Astrocyte of the spinal cord (primary cell): ENCODE measurements at regions not wholly inside any gene's neighbourhood (a gene's known extent, or its start where the extent isn't known, plus 50 kb on each side); places are given as distances from the start of the nearest gene placed in this dataset.
A peak's percentile ranks its signal among the peaks of the same experiment; 100 is the strongest.

Source experiments
- DNase-seq: peaks from one replicate; pipeline ENCODE4 v3.0.0; 2011; ENCODE audit warnings: low read depth, low spot score
- H3K4me3 ChIP-seq: 2 replicates; pipeline ENCODE4 v1.5.1; 2011; ENCODE audit warnings: low read depth, mild to moderate bottlenecking, low read length, moderate library complexity
- in situ Hi-C: cut with HindIII; loops from 2 replicates; pipeline ENCODE4 v1.10.0; 2017; ENCODE audit warnings: low sequenced_read_pairs
- TF ChIP-seq, protein P1 (sequence below): IDR thresholded peaks from 2 replicates; pipeline ENCODE4 v1.5.1; 2012; ENCODE audit warnings: low read depth, mild to moderate bottlenecking, low read length, inconsistent platforms

DNA sequence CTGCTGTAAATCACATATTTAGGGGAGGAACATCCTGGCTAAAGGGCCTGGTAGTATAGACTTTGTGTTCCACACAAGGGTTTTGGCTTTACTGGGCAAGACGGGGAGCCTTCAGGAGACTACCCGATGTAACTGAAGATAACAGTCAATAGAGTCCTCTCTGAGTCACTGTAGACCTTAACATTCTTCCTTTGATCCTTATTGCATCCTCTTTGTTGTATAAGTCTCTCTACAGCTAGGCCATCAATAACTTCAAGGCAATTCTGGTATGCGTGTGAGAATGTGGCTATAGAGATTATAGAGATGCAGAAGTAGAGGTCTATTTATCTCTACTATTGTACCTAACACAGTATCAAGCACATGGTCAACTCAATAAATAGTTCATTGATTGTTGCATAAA lies 67.3 kb upstream of the STK32A start:
- DNase-seq: no peak
- in situ Hi-C loops: no loop called here
- TF ChIP-seq, protein P1, sequence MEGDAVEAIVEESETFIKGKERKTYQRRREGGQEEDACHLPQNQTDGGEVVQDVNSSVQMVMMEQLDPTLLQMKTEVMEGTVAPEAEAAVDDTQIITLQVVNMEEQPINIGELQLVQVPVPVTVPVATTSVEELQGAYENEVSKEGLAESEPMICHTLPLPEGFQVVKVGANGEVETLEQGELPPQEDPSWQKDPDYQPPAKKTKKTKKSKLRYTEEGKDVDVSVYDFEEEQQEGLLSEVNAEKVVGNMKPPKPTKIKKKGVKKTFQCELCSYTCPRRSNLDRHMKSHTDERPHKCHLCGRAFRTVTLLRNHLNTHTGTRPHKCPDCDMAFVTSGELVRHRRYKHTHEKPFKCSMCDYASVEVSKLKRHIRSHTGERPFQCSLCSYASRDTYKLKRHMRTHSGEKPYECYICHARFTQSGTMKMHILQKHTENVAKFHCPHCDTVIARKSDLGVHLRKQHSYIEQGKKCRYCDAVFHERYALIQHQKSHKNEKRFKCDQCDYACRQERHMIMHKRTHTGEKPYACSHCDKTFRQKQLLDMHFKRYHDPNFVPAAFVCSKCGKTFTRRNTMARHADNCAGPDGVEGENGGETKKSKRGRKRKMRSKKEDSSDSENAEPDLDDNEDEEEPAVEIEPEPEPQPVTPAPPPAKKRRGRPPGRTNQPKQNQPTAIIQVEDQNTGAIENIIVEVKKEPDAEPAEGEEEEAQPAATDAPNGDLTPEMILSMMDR: no peak
- no peak overlapping the region for H3K4me3 ChIP-seq

DNA sequence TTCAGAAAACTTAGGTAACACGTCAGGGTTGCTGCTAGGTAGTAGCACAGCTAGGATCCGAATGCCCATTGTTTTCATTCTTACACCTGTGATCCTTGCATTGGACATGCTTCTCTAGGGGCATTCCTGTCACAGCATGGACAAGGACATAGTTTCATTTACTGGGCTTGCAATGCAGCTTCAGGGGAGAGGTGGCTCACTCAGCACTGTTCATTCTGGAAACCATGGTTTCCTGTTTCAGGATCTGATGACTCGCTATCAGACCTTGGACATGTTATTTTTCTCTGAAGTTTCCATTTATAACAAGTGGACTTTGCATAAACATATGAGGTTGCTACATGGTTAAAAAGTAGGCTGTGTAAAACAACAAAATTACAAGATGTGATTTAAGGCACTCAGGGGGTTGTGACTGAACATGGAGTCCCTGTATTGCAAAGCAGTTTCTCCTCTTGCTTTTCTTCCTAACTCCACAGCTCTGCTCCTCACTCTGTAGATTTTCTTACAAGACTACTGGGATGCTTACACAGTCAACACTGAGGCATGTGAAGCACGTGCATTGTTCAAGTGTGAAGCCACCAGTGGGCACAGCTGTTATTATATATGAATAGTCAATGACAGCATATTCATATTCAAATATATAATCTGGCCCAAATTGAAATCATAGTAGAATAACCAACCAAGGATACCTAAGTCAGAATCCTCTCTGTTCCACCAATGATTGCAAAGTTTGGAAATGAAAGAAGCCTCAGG lies 66.1 kb upstream of the STK32A start:
- H3K4me3 ChIP-seq: no peak overlapping the region
- in situ Hi-C loops: no loop called here
- DNase-seq: peak; percentile 58
- TF ChIP-seq, protein P1: no peak

DNA sequence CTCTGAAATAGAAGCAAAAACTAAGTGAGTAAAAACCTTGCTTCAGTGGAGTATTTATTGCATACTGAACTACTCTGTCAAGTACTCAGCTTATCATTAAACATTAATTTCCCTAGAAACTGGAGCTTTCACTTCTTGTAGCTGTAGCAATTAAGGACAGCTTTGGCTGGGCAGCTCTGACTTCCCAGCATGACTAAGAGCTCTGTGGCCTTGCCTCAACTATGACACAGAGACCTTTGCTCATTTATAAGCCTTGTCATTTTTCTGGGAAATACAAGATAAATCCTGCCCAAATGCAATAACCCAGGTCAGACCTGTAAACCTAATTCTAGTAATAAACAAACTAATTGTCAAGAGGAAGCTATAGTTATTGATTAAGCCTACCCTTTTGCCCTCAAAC lies 65.4 kb upstream of the STK32A start:
- no peak overlapping the region for H3K4me3 ChIP-seq
- TF ChIP-seq, protein P1: no peak
- peak; percentile 75 for DNase-seq
- in situ Hi-C loops: no loop called here

DNA sequence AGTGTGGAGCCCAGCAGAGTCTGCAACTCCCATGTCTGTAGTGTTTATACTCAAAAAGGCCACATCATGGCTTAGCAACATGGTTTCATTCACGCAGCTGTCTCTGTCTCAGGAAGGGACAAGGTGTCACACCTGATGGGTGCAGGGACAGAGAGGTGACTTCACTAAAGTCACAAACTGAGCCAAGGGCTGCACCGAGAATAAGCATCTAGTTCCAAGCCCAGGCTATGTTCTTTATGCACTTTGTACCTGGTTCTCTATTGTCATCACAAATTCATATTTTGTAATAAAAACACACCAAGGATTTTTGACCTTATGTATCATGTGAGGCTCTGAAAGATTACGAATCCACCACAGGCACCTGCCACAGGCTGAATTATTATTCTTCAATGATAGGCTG lies 64.9 kb upstream of the STK32A start:
- DNase-seq: no peak
- H3K4me3 ChIP-seq: no peak overlapping the region
- in situ Hi-C loops: no loop called here
- TF ChIP-seq, protein P1: no peak

DNA sequence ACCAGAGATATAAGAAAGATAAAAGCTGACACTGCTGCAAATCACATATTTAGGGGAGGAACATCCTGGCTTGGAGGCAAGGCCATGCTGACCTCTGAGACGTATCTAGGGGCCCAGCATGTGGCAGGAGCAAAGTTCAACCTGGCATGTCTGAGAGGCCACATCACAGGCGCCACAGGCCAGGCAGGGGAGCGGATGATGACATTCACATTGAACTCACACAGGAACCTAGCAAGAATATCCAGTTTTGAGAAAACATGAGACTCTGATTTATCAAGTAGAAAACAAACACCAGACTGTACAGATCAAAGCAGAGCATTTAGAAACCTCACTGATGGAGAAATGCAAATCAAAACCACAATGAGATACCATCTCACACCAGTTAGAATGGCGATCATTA lies 64.2 kb upstream of the STK32A start:
- H3K4me3 ChIP-seq: no peak overlapping the region
- TF ChIP-seq, protein P1: no peak
- in situ Hi-C loops: no loop called here
- DNase-seq: no peak

DNA sequence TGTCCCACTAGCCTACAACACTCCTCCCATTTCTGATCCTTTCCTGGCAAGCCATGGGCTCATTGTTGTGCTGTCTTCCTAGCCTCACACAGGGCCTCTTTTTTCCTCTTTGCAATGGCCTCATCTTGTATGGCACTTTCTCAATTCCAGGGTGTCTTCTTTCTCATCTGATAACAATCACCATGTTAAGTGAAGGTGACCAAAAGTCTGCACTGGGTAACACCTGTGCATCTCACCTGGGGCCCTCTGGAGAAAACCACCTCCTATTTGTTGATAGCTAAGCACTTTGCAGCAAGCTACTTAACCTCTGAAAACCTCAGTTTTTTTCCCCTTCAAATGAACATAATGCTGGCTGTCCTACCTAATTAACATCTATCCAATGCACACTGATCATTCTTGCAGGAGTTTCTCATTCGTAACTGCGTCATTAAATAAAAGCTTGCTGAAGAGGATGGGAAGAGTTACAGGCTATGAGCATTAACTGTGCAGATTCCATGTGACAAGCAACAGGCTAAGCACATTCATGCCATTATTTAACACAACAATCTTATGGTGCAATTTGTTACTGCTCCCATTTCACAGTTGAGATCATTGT lies 60.1 kb upstream of the STK32A start:
- TF ChIP-seq, protein P1: no peak
- in situ Hi-C loops: no loop called here
- no peak for DNase-seq
- no peak overlapping the region for H3K4me3 ChIP-seq
